Hepatic stellate cell (primary cell): ENCODE measurements at regions not wholly inside any gene's neighbourhood (a gene's known extent, or its start where the extent isn't known, plus 50 kb on each side); places are given as distances from the start of the nearest gene placed in this dataset.
A peak's percentile ranks its signal among the peaks of the same experiment; 100 is the strongest.
"Not testable (repeated sequence)": the region's sequence is repeated elsewhere in the genome, so short reads cannot be mapped to it uniquely, and the experiment has no call there.

ENCODE experiments used
- DNase-seq: peaks from one replicate; pipeline ENCODE4 v3.0.0; 2011; ENCODE audit warnings: low spot score

DNA sequence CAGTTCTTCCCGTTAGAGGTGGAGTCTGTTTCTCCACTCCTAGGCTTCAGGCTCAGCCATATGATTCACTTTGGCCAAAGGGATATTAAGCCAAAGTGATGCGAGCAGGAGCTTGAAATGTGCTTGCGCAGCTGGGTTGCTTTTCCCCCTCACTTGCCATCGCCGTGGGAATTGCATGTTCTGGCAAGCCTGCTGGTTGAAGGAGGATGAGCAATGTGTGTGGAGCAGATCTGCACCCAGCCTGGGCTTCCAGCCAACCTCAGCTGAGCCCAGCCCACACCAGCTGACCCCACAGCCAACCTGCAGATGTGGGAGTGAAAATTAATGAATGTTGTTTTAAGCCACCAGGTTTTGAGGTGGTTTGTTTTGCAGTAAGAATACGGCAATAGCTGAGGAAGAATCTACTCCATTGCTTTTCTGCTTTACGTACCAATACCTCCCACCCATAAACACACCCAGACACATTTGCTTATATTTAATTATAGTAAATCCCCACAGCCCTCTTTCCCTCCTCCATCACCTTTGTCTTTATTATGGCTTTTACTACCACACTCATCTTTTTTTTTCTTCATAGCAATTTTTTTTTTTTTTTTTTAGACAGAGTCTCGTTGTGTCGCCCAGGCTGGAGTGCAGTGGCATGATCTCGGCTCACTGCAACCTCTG is 132.8 kb upstream of the FUNDC1 start:
- DNase-seq, result peak; percentile 7

DNA sequence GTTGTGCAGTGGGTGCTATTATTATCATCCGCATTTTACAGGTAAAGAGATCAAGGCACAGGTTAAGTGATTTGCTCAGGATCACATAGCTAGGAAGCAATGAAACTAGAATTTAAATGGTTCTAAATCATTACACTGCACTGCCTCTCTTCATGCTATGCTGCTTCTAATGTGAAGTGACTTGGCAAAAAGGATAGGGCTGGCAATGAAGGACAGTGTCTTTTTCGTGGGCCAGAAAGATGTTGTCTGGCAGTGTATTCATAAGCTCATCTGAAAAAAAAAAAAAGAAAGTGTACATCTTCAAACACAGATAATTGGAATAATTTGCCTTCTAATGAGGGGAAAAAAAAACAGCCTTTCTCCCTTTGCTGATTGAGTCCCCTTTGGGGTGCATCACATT is 132.2 kb upstream of the FUNDC1 start:
- no peak for DNase-seq

DNA sequence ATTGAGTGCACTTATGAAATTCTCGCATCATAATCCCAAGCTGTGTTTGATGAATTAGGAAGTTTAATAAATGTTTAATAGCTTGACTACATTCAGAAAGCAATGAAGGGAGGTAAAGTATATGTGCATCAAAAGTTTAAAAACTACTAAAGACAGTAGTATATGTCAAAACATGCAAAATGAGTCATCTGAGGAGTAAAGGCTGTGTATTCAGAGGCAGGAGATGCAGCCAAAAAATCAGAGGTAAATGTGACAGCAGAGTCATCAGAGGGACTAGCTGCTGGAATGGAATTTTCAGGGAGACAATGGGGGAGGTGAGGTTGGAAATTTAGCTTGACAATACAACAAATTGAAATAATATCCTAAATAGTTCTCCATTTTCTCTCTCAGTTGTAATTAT is 127.0 kb upstream of the FUNDC1 start:
- DNase-seq, result no peak

DNA sequence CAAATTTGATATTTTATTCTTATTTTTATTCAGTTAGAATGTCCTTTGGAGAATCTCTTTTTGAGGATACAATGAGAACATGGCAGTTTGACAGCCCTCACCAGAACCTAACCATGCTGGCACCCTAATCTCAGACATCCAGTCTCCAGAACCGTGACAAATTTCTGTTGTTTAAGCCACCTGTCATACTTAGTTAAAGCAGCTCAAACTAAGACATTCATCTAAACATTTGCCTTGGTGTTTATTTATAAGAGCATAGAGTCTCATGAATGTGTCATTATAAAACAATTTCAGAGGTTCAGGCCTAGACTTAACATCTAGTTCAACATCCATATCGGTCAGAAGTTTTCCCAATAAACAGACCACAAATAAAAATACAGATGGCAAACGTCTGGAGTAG is 125.1 kb upstream of the FUNDC1 start:
- no peak for DNase-seq

DNA sequence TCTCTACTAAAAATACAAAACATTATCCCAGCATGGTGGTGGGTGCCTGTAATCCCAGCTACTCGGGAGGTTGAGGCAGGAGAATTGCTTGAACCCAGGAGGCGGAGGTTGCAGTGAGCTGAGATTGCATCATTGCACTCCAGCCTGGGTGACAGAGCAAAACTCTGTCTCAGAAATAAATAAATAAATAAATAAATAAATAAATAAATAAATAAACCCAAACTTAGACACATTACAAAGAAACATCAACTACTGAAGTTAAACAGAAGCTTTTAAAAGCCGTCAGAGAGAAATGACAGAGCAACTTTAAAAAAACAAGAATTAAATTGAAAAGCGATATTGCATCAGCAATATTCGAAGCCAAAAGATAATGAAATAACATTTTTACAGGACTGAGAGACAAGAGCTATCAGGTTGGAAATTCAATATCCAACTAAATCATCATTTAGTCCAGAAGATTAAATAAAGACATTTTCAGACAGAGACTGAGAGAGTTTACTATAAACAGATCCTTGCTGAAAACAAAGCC is 115.1 kb upstream of the FUNDC1 start:
- not testable (repeated sequence) for DNase-seq

DNA sequence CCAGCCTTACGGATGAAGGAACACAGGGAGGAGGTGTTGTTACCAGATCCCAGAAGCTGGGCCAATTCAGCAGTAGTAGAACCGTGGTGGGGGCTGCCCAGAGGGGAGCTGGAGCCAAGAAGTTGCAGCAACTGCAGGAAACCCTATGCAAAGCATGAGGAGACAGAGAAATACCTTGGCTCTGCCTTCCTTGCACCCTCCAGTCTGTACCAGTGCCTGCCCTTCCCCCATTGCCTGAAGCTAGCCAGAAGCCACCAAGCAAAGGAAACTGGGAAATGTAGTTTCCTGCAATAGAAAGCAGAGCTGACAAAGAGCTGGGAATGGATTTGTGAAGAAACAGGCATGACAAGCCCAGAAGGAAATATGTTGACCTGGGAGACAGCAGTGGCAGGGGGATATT is 108.7 kb upstream of the FUNDC1 start:
- DNase-seq, result no peak

DNA sequence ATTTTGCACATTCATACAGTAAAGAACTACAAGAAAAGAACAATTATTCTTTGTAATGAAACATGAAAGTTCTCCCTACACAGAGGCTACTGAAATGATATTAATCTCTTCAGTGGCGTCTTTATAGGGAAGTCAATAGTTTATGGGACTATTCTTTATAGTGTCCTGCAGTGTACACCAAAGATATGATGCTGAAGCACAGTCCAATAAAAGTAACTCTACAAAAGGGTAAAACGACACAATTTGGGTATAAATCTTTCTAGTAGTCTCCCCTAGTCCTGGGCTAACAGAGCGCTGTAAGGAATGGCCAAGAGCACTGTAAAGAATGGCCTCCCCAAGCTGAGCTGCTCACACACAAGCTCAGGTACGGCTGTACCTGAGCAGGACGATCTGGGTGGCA is 101.1 kb upstream of the FUNDC1 start:
- no peak for DNase-seq

DNA sequence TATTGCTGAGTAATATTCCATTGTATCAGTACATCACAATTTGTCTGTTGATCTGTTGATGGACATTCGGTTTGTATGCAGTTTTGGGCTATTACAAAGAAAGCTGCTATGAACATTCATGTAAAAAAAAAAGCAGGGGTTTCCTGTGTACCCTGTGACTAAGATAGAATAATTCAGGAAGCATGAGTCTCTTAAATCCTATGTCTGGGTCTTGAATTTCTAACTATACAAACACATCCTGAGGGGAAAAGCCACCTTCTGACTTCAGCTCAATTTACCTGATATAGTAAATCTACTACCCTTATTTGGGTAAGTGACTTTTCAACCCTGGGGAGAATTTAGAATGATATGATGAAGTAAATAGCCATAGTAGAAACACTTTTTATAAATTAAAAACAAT is 94.6 kb upstream of the FUNDC1 start:
- no peak for DNase-seq

DNA sequence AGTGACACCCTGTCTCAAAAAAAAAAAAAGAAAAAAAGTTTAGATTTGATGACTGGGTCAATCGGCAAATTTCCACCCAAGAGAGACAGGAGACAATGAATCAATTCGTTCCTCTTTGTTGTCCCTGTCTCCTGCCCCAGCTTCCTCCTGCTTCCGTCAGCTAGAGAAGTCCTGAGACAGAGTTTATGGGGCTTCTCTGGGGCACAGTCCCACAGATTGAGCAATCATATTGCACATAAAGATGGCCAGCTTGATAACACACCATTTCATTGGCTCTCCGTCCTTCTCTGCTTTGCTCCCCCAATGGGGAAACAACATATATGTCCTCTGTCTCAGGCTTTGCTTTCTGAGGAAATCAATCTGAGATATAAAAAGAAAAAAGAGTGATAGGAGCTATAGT is 78.4 kb upstream of the FUNDC1 start:
- no peak for DNase-seq

DNA sequence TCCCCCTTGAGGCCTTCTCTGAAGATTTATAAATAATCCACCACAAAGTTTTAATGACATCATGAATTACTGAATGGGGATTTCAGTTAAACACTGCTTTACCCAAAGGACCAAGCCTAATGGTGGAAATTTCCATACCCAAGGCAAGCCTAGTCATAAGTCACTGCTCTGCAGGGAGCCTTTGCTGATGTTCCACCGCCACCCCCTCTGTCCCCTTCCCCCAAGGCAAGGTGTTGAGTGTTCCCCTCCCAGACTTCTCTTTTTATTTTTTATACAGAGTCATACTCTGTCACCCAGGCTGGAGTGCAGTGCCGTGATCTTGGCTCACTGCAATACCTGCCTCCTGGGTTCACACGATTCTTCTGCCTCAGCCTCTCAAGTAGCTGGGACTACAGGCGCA is 76.4 kb upstream of the FUNDC1 start:
- no peak for DNase-seq

DNA sequence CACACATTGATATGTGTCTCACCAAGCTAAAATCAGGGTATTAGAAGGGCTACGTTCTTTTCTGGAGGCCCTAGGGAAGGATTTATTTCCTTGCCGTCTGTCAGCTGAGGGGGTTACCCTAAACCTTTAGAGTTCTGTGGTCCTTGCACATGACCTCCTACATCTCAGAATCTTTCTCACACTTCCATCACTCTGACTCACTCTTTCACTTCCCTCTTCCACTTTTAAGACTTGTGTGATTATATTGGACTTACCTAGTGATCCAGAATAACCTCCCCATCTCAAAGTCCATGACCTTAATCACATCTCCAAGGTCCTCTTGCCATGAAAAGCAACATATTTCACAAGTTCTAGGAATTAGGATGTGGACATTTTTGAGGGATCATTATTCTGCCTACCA is 53.6 kb upstream of the FUNDC1 start:
- DNase-seq, result no peak
